ENCODE measurements at regions not wholly inside any gene's neighbourhood (a gene's known extent, or its start where the extent isn't known, plus 50 kb on each side); places are given as distances from the start of the nearest gene placed in this dataset.

DNA sequence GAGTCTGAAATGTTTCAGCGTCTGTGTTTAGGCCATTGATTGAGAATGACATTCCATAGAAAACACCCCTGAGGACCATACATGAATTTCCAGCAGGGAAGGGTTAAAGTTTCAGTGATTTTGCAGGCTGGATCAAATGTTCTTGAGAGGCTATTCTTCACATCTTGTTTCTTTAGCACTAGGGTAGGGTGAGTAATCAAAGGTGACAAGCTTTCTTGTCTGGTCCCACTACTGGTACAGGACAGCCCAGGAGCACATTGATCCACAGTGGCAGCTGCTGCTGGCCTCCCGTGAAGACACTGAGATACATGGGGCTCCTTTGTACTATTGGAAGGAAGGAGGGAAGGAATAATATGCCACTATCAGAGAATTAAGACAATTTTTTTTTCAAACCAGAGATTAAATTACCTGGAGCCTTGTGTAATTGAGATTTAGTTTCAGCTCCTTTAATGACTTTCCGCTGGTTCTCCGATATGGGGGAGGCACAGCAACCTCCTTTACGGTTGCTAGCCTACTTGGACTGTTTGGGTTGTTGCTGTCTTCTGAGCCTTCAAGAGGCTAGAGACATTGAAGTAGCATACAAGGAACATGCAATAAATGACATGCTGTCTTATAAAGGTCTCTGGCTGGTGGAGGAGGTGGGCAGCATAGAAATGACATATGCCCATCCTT, 368.9 kb downstream of the SOX11 start:
- no peak for FAIRE-seq
- Histone ChIP-seq H3K4me2 (ENCODE audit: control insufficient read depth, extremely low read depth, insufficient read depth, low read depth, low read length) (no peak overlapping the region), H3K36me3 (ENCODE audit: control insufficient read depth in 2 of 2, extremely low read depth in 1 of 2, insufficient read depth in 2 of 2, low read length in 2 of 2) (no peaks in the 10 kb centered on the region), H4K20me1 (ENCODE audit: control insufficient read depth, extremely low read depth, insufficient read depth, low read length) (no peaks in the 10 kb centered on the region), H3K79me2 (ENCODE audit: control insufficient read depth, insufficient read depth, low read length) (no peaks in the 10 kb centered on the region), H3K9me1 (ENCODE audit: control insufficient read depth, extremely low read depth, insufficient read depth, low read length) (no peaks in the 10 kb centered on the region), H3K27me3 (ENCODE audit: control insufficient read depth, extremely low read depth, insufficient read depth, low read length) (no peaks in the 10 kb centered on the region), H3K27ac (ENCODE audit: control insufficient read depth, insufficient read depth, low read length) (no peak overlapping the region), H3K9me3 (ENCODE audit: control insufficient read depth, low read depth, low read length) (peaks cover 2% of the 10 kb centered on the region), H3K4me3 (ENCODE audit: control insufficient read depth in 2 of 3, extremely low read depth in 1 of 3, insufficient read depth in 2 of 3, low read depth in 1 of 3, low read length in 3 of 3) (no peak overlapping the region), H2AFZ (ENCODE audit: control insufficient read depth, low read length) (no peak overlapping the region), H3K4me1 (ENCODE audit: control insufficient read depth, extremely low read depth, insufficient read depth, low read length) (no peaks in the 10 kb centered on the region), H3K9ac (ENCODE audit: control insufficient read depth, extremely low read depth, insufficient read depth, low read length) (no peak overlapping the region)
- dilution Hi-C loops (cut with MboI; ENCODE audit: extremely low pct_ligation_motif_present, low sequenced_read_pairs), result no loop called here
- no peak for TF ChIP-seq EZH2 (IDR thresholded peaks at IDR 0.05; ENCODE audit: low read length)
- TF ChIP-seq, protein P1, sequence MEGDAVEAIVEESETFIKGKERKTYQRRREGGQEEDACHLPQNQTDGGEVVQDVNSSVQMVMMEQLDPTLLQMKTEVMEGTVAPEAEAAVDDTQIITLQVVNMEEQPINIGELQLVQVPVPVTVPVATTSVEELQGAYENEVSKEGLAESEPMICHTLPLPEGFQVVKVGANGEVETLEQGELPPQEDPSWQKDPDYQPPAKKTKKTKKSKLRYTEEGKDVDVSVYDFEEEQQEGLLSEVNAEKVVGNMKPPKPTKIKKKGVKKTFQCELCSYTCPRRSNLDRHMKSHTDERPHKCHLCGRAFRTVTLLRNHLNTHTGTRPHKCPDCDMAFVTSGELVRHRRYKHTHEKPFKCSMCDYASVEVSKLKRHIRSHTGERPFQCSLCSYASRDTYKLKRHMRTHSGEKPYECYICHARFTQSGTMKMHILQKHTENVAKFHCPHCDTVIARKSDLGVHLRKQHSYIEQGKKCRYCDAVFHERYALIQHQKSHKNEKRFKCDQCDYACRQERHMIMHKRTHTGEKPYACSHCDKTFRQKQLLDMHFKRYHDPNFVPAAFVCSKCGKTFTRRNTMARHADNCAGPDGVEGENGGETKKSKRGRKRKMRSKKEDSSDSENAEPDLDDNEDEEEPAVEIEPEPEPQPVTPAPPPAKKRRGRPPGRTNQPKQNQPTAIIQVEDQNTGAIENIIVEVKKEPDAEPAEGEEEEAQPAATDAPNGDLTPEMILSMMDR (optimal IDR thresholded peaks at IDR 0.05 in 1 of 3, IDR thresholded peaks at IDR 0.05 in 1 of 3, conservative IDR thresholded peaks at IDR 0.05 in 1 of 3; ENCODE audit: extremely low read depth in 1 of 3, insufficient read depth in 2 of 3, low read length in 3 of 3), result no peak
- no peak for DNase-seq (ENCODE audit: low read depth, low spot score)

DNA sequence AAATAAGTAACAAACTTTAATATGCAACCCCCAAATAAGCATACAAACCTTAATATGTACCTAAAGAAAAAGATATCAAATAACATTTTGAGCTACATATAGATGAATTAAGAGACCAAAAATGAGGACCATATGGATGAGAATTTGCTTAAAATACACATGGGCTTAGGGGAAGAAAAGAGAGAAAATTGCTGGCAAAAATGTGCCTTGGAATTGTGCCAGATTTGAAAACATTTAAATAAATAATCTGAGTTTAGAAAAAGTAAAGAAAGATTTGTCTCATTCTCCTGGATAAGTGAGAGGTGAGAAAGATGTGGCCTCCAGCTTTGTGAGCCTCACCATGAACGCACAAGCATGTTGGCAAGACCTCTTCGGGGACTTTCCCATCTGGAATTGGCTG, 372.6 kb downstream of the SOX11 start:
- FAIRE-seq (no peak), DNase-seq (ENCODE audit: low read depth, low spot score) (no peak)
- dilution Hi-C loops (cut with MboI; ENCODE audit: extremely low pct_ligation_motif_present, low sequenced_read_pairs), result no loop called here
- no peak for TF ChIP-seq EZH2 (IDR thresholded peaks at IDR 0.05; ENCODE audit: low read length)
- TF ChIP-seq, protein P1 (optimal IDR thresholded peaks at IDR 0.05 in 1 of 3, IDR thresholded peaks at IDR 0.05 in 1 of 3, conservative IDR thresholded peaks at IDR 0.05 in 1 of 3; ENCODE audit: extremely low read depth in 1 of 3, insufficient read depth in 2 of 3, low read length in 3 of 3), result no peak
- Histone ChIP-seq H3K36me3 (ENCODE audit: control insufficient read depth in 2 of 2, extremely low read depth in 1 of 2, insufficient read depth in 2 of 2, low read length in 2 of 2) (no peaks in the 10 kb centered on the region), H3K4me1 (ENCODE audit: control insufficient read depth, extremely low read depth, insufficient read depth, low read length) (no peaks in the 10 kb centered on the region), H3K9me3 (ENCODE audit: control insufficient read depth, low read depth, low read length) (peaks cover 4% of the 10 kb centered on the region), H3K4me3 (ENCODE audit: control insufficient read depth in 2 of 3, extremely low read depth in 1 of 3, insufficient read depth in 2 of 3, low read depth in 1 of 3, low read length in 3 of 3) (no peak overlapping the region), H3K9me1 (ENCODE audit: control insufficient read depth, extremely low read depth, insufficient read depth, low read length) (no peaks in the 10 kb centered on the region), H3K27ac (ENCODE audit: control insufficient read depth, insufficient read depth, low read length) (no peak overlapping the region), H4K20me1 (ENCODE audit: control insufficient read depth, extremely low read depth, insufficient read depth, low read length) (no peaks in the 10 kb centered on the region), H3K27me3 (ENCODE audit: control insufficient read depth, extremely low read depth, insufficient read depth, low read length) (no peaks in the 10 kb centered on the region), H3K4me2 (ENCODE audit: control insufficient read depth, extremely low read depth, insufficient read depth, low read depth, low read length) (no peak overlapping the region), H2AFZ (ENCODE audit: control insufficient read depth, low read length) (no peak overlapping the region), H3K79me2 (ENCODE audit: control insufficient read depth, insufficient read depth, low read length) (no peaks in the 10 kb centered on the region), H3K9ac (ENCODE audit: control insufficient read depth, extremely low read depth, insufficient read depth, low read length) (no peak overlapping the region)
